PC-3 (cell line): ENCODE measurements at regions not wholly inside any gene's neighbourhood (a gene's known extent, or its start where the extent isn't known, plus 50 kb on each side); places are given as distances from the start of the nearest gene placed in this dataset.

ENCODE experiments used
- EZH2phosphoT487 ChIP-seq: fragments of 300-600 bp; sonication (generic); IDR thresholded peaks from 2 replicates; pipeline ENCODE4 v1.6.1; 2018; ENCODE audit warnings: mild to moderate bottlenecking, antibody characterized with exemption, low read length, borderline replicate concordance
- TF ChIP-seq, protein P1 (sequence below): fragments of 300-600 bp; sonication (generic); conservative IDR thresholded peaks from 2 replicates; pipeline ENCODE4 v1.5.1; 2017; ENCODE audit warnings: antibody characterized with exemption, low read depth, mild to moderate bottlenecking, low read length

DNA sequence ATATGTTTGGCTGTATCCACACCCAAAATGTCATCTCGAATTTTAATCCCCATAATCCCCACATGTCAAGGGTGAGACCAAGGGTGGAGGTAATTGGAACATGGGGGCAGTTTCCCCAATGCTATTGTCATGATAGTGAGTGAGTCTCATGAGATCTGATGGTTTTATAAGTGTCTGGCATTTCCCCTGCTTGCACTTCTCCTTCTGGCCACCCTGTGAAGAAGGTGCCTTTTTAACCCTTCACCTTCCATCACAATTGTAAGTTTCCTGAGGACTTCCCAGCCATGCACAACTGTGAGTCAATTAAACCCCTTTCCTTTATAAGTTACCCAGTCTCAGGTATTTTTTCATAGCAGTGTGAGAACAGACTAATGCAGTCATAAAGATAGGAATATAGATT is 216.7 kb upstream of the SSTR1 start:
- TF ChIP-seq, protein P1, sequence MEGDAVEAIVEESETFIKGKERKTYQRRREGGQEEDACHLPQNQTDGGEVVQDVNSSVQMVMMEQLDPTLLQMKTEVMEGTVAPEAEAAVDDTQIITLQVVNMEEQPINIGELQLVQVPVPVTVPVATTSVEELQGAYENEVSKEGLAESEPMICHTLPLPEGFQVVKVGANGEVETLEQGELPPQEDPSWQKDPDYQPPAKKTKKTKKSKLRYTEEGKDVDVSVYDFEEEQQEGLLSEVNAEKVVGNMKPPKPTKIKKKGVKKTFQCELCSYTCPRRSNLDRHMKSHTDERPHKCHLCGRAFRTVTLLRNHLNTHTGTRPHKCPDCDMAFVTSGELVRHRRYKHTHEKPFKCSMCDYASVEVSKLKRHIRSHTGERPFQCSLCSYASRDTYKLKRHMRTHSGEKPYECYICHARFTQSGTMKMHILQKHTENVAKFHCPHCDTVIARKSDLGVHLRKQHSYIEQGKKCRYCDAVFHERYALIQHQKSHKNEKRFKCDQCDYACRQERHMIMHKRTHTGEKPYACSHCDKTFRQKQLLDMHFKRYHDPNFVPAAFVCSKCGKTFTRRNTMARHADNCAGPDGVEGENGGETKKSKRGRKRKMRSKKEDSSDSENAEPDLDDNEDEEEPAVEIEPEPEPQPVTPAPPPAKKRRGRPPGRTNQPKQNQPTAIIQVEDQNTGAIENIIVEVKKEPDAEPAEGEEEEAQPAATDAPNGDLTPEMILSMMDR, result no peak
- no peak for TF ChIP-seq EZH2phosphoT487
